Heart left ventricle (tissue), 16 donors: ENCODE measurements at regions not wholly inside any gene's neighbourhood (a gene's known extent, or its start where the extent isn't known, plus 50 kb on each side); places are given as distances from the start of the nearest gene placed in this dataset.

Experiments used
- ATAC-seq, 4 donors: fragments of 200-7000 bp; cut with Tn5 transposase; one replicate each; pipeline ENCODE4 v1.9.1; 2020 to 2022; ENCODE audit warnings: moderate library complexity in 4 of 4, mild to moderate bottlenecking in 3 of 4, moderate number of reproducible peaks in 1 of 4
- DNase-seq, 5 donors: peaks; one replicate each; pipeline ENCODE4 v3.0.0-alpha.2; 2020
- H3K27ac ChIP-seq, 12 donors: fragments of 200-600 bp; sonication (generic) in 4 of 12; one replicate each; pipeline versions ENCODE4 v1.5.0 to v1.8.0; 2016 to 2022; ENCODE audit warnings: mild to moderate bottlenecking in 2 of 12
- H3K27me3 ChIP-seq, 9 donors: fragments of 200-600 bp; sonication (generic) in 2 of 9; one replicate each; pipeline versions ENCODE4 v1.5.1 to v1.8.0; 2016 to 2022; ENCODE audit warnings: mild to moderate bottlenecking in 3 of 9
- H3K36me3 ChIP-seq, 9 donors: fragments of 200-600 bp; sonication (generic) in 2 of 9; one replicate each; pipeline versions ENCODE4 v1.5.0 to v1.8.0; 2018 to 2022; ENCODE audit warnings: mild to moderate bottlenecking in 2 of 9
- H3K4me1 ChIP-seq, 12 donors: fragments of 200-600 bp; sonication (generic) in 4 of 12; one replicate each; pipeline versions ENCODE4 v1.5.0 to v1.8.0; 2016 to 2022; ENCODE audit warnings: mild to moderate bottlenecking in 3 of 12
- H3K4me3 ChIP-seq, 12 donors: fragments of 200-600 bp; sonication (generic) in 4 of 12; one replicate each; pipeline versions ENCODE4 v1.5.0 to v1.8.0; 2017 to 2022; ENCODE audit warnings: mild to moderate bottlenecking in 9 of 12, moderate library complexity in 4 of 12
- H3K9me3 ChIP-seq, 12 donors: fragments of 200-600 bp; sonication (generic) in 4 of 12; one replicate each; pipeline versions ENCODE4 v1.5.0 to v1.8.0; 2016 to 2022; ENCODE audit warnings: mild to moderate bottlenecking in 1 of 12
- POLR2A ChIP-seq, 2 donors: fragments of 450-650 bp; IDR thresholded peaks; one replicate each; pipeline ENCODE4 v1.6.1; 2017; ENCODE audit warnings: antibody characterized with exemption in 2 of 2, mild to moderate bottlenecking in 2 of 2, moderate library complexity in 2 of 2
- WGBS, 4 donors: extraction: QIAGEN DNeasy Blood & Tissue Kit in 2 of 4; methylation state at CpG; one replicate each; pipeline versions ENCODE4 v1.1.5 to v1.1.7; 2013 to 2018; 5-methylcytosine and 5-hydroxymethylcytosine counted together
- intact Hi-C, 10 donors: fragments of 100-400 bp; cut with DNase I; formaldehyde crosslinking; loops; one replicate each; pipeline versions ENCODE4 v1.11.1 to v1.14.2; 2022
- TF ChIP-seq, protein P1 (sequence below), 12 donors: fragments of 200-600 bp; sonication (generic) in 4 of 12; IDR thresholded peaks; one replicate each; pipeline versions ENCODE4 v1.5.0 to v1.8.0; 2018 to 2022; ENCODE audit warnings: antibody characterized with exemption in 12 of 12, mild to moderate bottlenecking in 5 of 12
- donor health status: ischemic (EF 13 %, LVEDD 7.1; RV severe dilation, severe dysfunction).
- donor health status: healthy with polysubstance abuse.
- donor health status: DM: no; HTN: yes; CAD: no.
- donor health status: DM: no; HTN: no; CAD: no.
- donor health status: ischemic (EF 25% LVEDD 6.9; RV normal size, moderate dysfunction).
- donor health status: ischemic (EF 25% LVEDD 5.7; RV mildly dilated, moderate dysfunction).
- donor health status: healthy.
- donor health status: DM: yes; HTN: yes; CAD: no.
- donor health status: ischemic (EF 35%, LVEDD 5.7; RV mildly dilated, moderate dysfunction).
- donor health status: nonischemic (EF 11% LVEDD 7.7; RV severe dilation, severe dysfunction).
- donor health status: DM: yes; HTN: yes; CAD: no.
- donor health status: PGD.
- donor health status: ischemic (EF 29% LVEDD 5.4; RV normal size, mild dysfunction).
- donor health status: nonischemic (EF 23%, LVEDD 6.1; RV moderate dilation, normal function).

DNA sequence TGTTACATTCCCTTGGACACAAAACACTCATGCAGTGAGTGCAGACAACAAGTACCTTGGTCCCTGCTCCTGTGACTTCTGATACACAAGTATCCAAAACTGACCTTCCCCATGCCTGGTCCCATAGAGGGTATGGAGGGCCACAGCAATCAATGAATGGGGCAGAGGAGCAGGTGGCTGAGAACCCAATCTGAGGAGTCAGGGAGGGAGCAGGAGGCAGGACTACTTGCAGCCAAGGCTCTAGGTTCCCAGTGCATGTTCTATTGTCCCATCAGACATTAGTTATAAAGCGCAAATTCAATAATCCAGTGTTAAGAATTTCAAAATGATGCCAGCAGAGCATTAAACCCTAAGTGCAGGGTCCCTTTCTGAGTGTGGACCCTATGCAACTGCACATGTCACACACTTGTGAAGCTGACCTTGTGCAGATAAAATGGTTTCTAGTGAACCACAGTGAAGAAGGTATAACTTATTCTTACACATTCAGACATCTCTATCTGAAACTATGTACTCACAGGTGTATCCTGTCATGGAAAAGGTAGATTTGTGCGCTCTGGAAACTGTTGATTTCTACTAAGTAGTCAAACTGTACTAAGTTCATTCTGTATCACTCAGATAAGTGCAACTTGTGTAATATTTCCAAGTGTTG lies 107.3 kb upstream of the ABI3BP start:
- Histone ChIP-seq H3K36me3 (no peaks in the 10 kb centered on the region), H3K4me3 (no peak overlapping the region), H3K9me3 (no peaks in the 10 kb centered on the region), H3K27ac (no peak overlapping the region), H3K4me1 (peaks cover 0 to 3% (median 0%) of the 10 kb centered on the region in 12 donors), H3K27me3 (no peaks in the 10 kb centered on the region)
- DNase-seq (no peak), ATAC-seq (no peak)
- WGBS, 4 donors = 39 to 79% (median 50%) methylated on average over 2 of the region's 2 CpGs
- intact Hi-C loops = no loop called here
- no peak for TF ChIP-seq POLR2A (IDR thresholded peaks at IDR 0.05)
- TF ChIP-seq, protein P1, sequence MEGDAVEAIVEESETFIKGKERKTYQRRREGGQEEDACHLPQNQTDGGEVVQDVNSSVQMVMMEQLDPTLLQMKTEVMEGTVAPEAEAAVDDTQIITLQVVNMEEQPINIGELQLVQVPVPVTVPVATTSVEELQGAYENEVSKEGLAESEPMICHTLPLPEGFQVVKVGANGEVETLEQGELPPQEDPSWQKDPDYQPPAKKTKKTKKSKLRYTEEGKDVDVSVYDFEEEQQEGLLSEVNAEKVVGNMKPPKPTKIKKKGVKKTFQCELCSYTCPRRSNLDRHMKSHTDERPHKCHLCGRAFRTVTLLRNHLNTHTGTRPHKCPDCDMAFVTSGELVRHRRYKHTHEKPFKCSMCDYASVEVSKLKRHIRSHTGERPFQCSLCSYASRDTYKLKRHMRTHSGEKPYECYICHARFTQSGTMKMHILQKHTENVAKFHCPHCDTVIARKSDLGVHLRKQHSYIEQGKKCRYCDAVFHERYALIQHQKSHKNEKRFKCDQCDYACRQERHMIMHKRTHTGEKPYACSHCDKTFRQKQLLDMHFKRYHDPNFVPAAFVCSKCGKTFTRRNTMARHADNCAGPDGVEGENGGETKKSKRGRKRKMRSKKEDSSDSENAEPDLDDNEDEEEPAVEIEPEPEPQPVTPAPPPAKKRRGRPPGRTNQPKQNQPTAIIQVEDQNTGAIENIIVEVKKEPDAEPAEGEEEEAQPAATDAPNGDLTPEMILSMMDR (IDR thresholded peaks at IDR 0.05) = no peak

DNA sequence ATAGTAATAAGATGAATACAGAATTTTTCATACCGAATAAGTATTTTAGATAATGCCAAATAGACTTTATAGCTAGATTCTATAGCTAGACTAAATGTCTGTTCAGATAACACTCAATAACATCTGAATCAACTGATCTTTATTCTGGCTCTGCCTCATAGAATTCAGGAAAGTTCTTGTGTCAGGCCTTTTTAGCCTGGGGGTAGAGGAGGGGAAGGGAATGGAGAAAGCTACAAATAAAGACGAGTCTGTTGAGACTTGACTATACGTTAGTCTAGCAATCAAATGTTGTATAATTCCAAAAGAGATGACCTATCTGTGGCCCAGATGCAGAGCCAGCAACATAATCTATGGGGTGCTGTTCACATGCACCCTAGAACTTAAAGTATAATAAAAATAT lies 106.6 kb upstream of the ABI3BP start:
- intact Hi-C loops = no loop called here
- DNase-seq (no peak), ATAC-seq (no peak)
- H3K9me3 ChIP-seq = no peaks in the 10 kb centered on the region
- no peak for TF ChIP-seq POLR2A (IDR thresholded peaks at IDR 0.05)
- TF ChIP-seq, protein P1 (IDR thresholded peaks at IDR 0.05) = no peak
- peaks cover 0 to 3% (median 0%) of the 10 kb centered on the region in 12 donors for H3K4me1 ChIP-seq
- no peaks in the 10 kb centered on the region for H3K27me3 ChIP-seq
- 72 to 94% (median 84%) methylated on average over 3 of the region's 3 CpGs for WGBS, 4 donors
- no peak overlapping the region for H3K4me3 ChIP-seq
- H3K27ac ChIP-seq = no peak overlapping the region
- no peaks in the 10 kb centered on the region for H3K36me3 ChIP-seq

DNA sequence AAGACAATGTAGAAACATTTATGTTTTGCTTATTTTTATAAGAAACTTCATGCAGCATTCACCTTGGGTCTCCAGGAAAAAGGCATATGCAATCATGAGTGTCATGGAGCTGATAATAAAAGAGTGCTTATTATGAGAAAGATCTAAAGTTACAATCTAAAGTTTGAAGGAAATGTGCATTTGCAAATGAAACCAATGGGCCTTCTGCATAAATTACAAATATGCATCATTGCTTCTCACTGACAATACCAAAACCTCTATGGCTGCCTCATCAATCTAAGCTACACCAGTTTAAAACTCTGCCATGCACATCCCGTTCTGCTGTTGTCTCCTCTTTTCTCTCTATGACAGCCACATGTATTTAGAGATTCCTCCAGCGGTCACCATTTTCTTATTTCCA lies 103.2 kb upstream of the ABI3BP start:
- Histone ChIP-seq H3K4me1 (peaks cover 0 to 3% (median 0%) of the 10 kb centered on the region in 12 donors), H3K4me3 (no peak overlapping the region), H3K27me3 (no peaks in the 10 kb centered on the region), H3K36me3 (no peaks in the 10 kb centered on the region), H3K27ac (no peak overlapping the region), H3K9me3 (peaks cover 0 to 3% (median 0%) of the 10 kb centered on the region in 12 donors)
- DNase-seq (no peak), ATAC-seq (no peak)
- intact Hi-C loops = no loop called here
- TF ChIP-seq, protein P1 (IDR thresholded peaks at IDR 0.05) = no peak
- TF ChIP-seq POLR2A (IDR thresholded peaks at IDR 0.05) = no peak
- WGBS, 4 donors = 82 to 88% (median 86%) methylated on average over 2 of the region's 2 CpGs

DNA sequence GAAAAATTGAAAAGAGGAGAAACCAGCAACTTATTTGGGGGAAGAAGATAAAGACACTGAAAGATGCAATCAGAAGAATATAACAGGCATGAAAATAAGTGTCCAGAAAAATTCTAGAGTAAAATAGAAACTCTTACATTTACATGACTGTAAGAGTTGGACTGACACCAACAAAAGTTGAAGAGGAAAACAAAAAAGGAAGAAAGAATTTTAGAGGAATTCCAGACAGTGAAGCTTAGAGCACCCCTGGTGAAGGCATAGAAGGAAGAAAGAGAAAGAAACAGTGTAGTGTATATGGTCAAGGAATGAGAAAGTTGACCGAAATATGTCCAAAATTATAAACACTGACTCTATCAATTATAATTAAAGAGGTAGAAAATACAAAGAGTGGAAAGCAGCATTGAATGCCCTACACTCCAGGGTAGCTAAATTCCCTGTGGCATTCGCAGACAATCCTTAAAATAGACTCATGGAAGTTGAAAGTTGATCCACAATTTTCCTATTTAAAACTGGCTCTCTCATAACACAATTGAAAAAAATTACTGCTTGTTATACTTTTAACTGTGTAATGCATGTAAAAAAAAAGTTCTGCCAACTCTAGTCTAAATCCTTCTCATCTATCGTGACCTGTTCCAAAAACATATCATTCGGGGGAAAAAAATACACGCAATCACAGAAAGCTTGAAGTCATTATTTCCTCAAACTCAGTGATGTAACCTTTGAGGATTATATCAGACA lies 102.6 kb upstream of the ABI3BP start:
- ATAC-seq = no peak
- 57 to 75% (median 70%) methylated on average over 5 of the region's 5 CpGs for WGBS, 4 donors
- Histone ChIP-seq H3K4me3 (no peak overlapping the region), H3K36me3 (no peaks in the 10 kb centered on the region), H3K4me1 (peaks cover 0 to 3% (median 0%) of the 10 kb centered on the region in 12 donors), H3K27me3 (no peaks in the 10 kb centered on the region), H3K27ac (no peak overlapping the region), H3K9me3 (peaks cover 0 to 3% (median 0%) of the 10 kb centered on the region in 12 donors)
- intact Hi-C loops = no loop called here
- no peak for TF ChIP-seq POLR2A (IDR thresholded peaks at IDR 0.05)
- TF ChIP-seq, protein P1 (IDR thresholded peaks at IDR 0.05) = no peak
- no peak for DNase-seq
